GM23338 (cell line): ENCODE measurements at regions not wholly inside any gene's neighbourhood (a gene's known extent, or its start where the extent isn't known, plus 50 kb on each side); places are given as distances from the start of the nearest gene placed in this dataset.

ENCODE experiments used
- ATAC-seq: fragments of 200-7000 bp; cut with Tn5 transposase; 3 replicates; pipeline ENCODE4 v1.9.1; 2020
- DNase-seq: peaks from one replicate; pipeline ENCODE4 v3.0.0-alpha.2; 2015; ENCODE audit warnings: low spot score
- H2AFZ ChIP-seq: fragments of 200-600 bp; sonication (generic); 2 replicates; pipeline ENCODE4 v1.8.0; 2016; ENCODE audit warnings: antibody characterized with exemption, mild to moderate bottlenecking, moderate library complexity
- H3F3A ChIP-seq: fragments of 200-600 bp; sonication (generic); replicated peaks from 2 replicates; pipeline ENCODE4 v1.8.0; 2017; ENCODE audit warnings: antibody characterized with exemption, mixed run types, low read depth
- H3K27ac ChIP-seq: fragments of 200-600 bp; sonication (generic); 2 replicates; pipeline ENCODE4 v1.6.1; 2016; ENCODE audit warnings: low read depth
- H3K27me3 ChIP-seq: fragments of 200-600 bp; sonication (generic); 2 replicates; pipeline ENCODE4 v1.8.0; 2016; ENCODE audit warnings: mild to moderate bottlenecking, mixed run types, moderate library complexity; ENCODE audit not compliant: insufficient read depth
- H3K36me3 ChIP-seq: fragments of 200-600 bp; sonication (generic); 2 replicates; pipeline ENCODE4 v1.8.0; 2016; ENCODE audit warnings: mild to moderate bottlenecking; ENCODE audit not compliant: insufficient read depth
- H3K4me1 ChIP-seq: fragments of 200-600 bp; sonication (generic); 2 replicates; pipeline ENCODE4 v1.8.0; 2016; ENCODE audit warnings: mild to moderate bottlenecking, moderate library complexity; ENCODE audit not compliant: insufficient read depth
- H3K4me2 ChIP-seq: fragments of 200-600 bp; sonication (generic); 2 replicates; pipeline ENCODE4 v1.7.1; 2017; ENCODE audit warnings: mixed run types
- H3K4me3 ChIP-seq: fragments of 200-600 bp; sonication (generic); 2 replicates; pipeline ENCODE4 v1.6.1; 2016; ENCODE audit warnings: mixed run types
- H3K79me2 ChIP-seq: fragments of 200-600 bp; sonication (generic); replicated peaks from 2 replicates; pipeline ENCODE4 v1.8.0; 2017; ENCODE audit warnings: mild to moderate bottlenecking; ENCODE audit not compliant: insufficient read depth
- H3K9me2 ChIP-seq: fragments of 200-600 bp; sonication (generic); 2 replicates; pipeline ENCODE4 v1.8.0; 2017; ENCODE audit not compliant: insufficient read depth
- H4K20me1 ChIP-seq: fragments of 200-600 bp; sonication (generic); replicated peaks from 2 replicates; pipeline ENCODE4 v1.8.0; 2017; ENCODE audit warnings: mild to moderate bottlenecking; ENCODE audit not compliant: insufficient read depth
- H3K27ac Mint-ChIP-seq: 2 replicates; pipeline ENCODE4 v1.8.0; 2020; ENCODE audit warnings: inconsistent platforms, mild to moderate bottlenecking, moderate library complexity, mixed read lengths
- H3K27me3 Mint-ChIP-seq: 3 replicates; pipeline ENCODE4 v1.8.0; 2022; ENCODE audit warnings: low read depth, mild to moderate bottlenecking, moderate library complexity, mixed read lengths, inconsistent platforms; ENCODE audit not compliant: insufficient read depth, poor library complexity
- H3K36me3 Mint-ChIP-seq: 3 replicates; pipeline ENCODE4 v1.8.0; 2021; ENCODE audit warnings: low read depth, mild to moderate bottlenecking, inconsistent platforms, moderate library complexity, mixed read lengths
- H3K4me1 Mint-ChIP-seq: 3 replicates; pipeline ENCODE4 v1.8.0; 2020; ENCODE audit warnings: mild to moderate bottlenecking, inconsistent platforms, mixed read lengths
- H3K4me3 Mint-ChIP-seq: 3 replicates; pipeline ENCODE4 v1.8.0; 2021; ENCODE audit warnings: moderate library complexity, mild to moderate bottlenecking, inconsistent platforms, mixed read lengths
- H3K9me3 Mint-ChIP-seq: 3 replicates; pipeline ENCODE4 v1.8.0; 2020; ENCODE audit warnings: moderate library complexity, mild to moderate bottlenecking, inconsistent platforms, mixed read lengths
- CREB1 ChIP-seq: fragments of 250-450 bp; sonication (Bioruptor Pico); IDR thresholded peaks from 2 replicates; pipeline ENCODE4 v1.5.0; 2020; ENCODE audit warnings: low read depth, mild to moderate bottlenecking, moderate library complexity
- CTCF ChIP-seq, 2 experiments: fragments of 200-600 bp in 1 of 2; sonication (generic) in 1 of 2; conservative IDR thresholded peaks; 2 replicates each; pipeline versions ENCODE4 v1.5.1 to v1.6.1; 2016 to 2017; ENCODE audit warnings: antibody characterized with exemption in 2 of 2, low read depth in 2 of 2, mild to moderate bottlenecking in 2 of 2, moderate library complexity in 1 of 2
- EZH2 ChIP-seq: fragments of 200-600 bp; sonication (generic); IDR thresholded peaks from one replicate; pipeline ENCODE4 v1.8.0; 2017; ENCODE audit warnings: antibody characterized with exemption, mild to moderate bottlenecking, low read depth; ENCODE audit not compliant: unreplicated experiment
- EZH2phosphoT487 ChIP-seq: fragments of 200-600 bp; sonication (generic); IDR thresholded peaks from one replicate; pipeline ENCODE4 v1.8.1; 2018; ENCODE audit warnings: antibody characterized with exemption; ENCODE audit not compliant: unreplicated experiment
- JUNB ChIP-seq: IDR thresholded peaks from one replicate; pipeline ENCODE4 v1.6.1; 2016; ENCODE audit warnings: antibody characterized with exemption; ENCODE audit not compliant: unreplicated experiment
- NANOG ChIP-seq: IDR thresholded peaks from 2 replicates; pipeline ENCODE4 v1.6.1; 2016; ENCODE audit warnings: antibody characterized with exemption, borderline replicate concordance
- POLR2AphosphoS5 ChIP-seq: IDR thresholded peaks from 2 replicates; pipeline ENCODE4 v1.6.1; 2016; ENCODE audit warnings: antibody characterized with exemption, low read depth
- REST ChIP-seq: IDR thresholded peaks from one replicate; pipeline ENCODE4 v1.6.1; 2018; ENCODE audit warnings: antibody characterized with exemption; ENCODE audit not compliant: unreplicated experiment
- STAT1 ChIP-seq: IDR thresholded peaks from one replicate; pipeline ENCODE4 v1.6.1; 2016; ENCODE audit warnings: antibody characterized with exemption; ENCODE audit not compliant: unreplicated experiment
- ZNF114 ChIP-seq: fragments of 250-450 bp; sonication (Bioruptor Pico); IDR thresholded peaks from 2 replicates; pipeline ENCODE4 v1.5.0; 2020; ENCODE audit warnings: mild to moderate bottlenecking, moderate library complexity
- ZNF331 ChIP-seq: fragments of 250-450 bp; sonication (Bioruptor Pico); IDR thresholded peaks from 2 replicates; pipeline ENCODE4 v1.5.0; 2020; ENCODE audit warnings: low read depth, mild to moderate bottlenecking, moderate library complexity
- ZNF462 ChIP-seq: fragments of 250-450 bp; sonication (Bioruptor Pico); IDR thresholded peaks from 2 replicates; pipeline ENCODE4 v1.5.0; 2020; ENCODE audit warnings: mild to moderate bottlenecking, moderate library complexity

GRCh38 chr16:66082424-66082823 is 284.1 kb upstream of the CDH5 start:
- Histone ChIP-seq H3K79me2 (no peaks in the 10 kb centered on the region), H3K36me3 (no peaks in the 10 kb centered on the region), H4K20me1 (no peaks in the 10 kb centered on the region), H3K4me3 (no peak overlapping the region), H3K4me1 (peaks cover 10% of the 10 kb centered on the region; the same call in 1 of the 2 replicates), H3K4me2 (no peak overlapping the region), H3K9me2 (no peaks in the 10 kb centered on the region; the same call in 1 of the 2 replicates), H2AFZ (no peak overlapping the region), H3K27ac (no peak overlapping the region), H3F3A (no peaks in the 10 kb centered on the region), H3K27me3 (no peaks in the 10 kb centered on the region)
- Mint-ChIP-seq H3K4me3 (no peak overlapping the region), H3K27me3 (peaks cover 2% of the 10 kb centered on the region), H3K9me3 (no peaks in the 10 kb centered on the region), H3K4me1 (peaks cover 21% of the 10 kb centered on the region), H3K27ac (no peak overlapping the region), H3K36me3 (no peaks in the 10 kb centered on the region; the same call in 2 of the 3 replicates)
- DNase-seq (no peak), ATAC-seq (no peak)
- TF ChIP-seq CTCF (conservative IDR thresholded peaks at IDR 0.05; ENCODE audit: low read depth in 2 of 2) (no peak), ZNF462 (CRISPR knock-in tag) (no peak), EZH2phosphoT487 (no peak), ZNF331 (CRISPR knock-in tag) (no peak), JUNB (no peak), NANOG (no peak), POLR2AphosphoS5 (no peak), EZH2 (no peak), CREB1 (CRISPR knock-in tag) (no peak), ZNF114 (CRISPR knock-in tag) (no peak), STAT1 (no peak), REST (no peak)
